H1 (cell line): ENCODE measurements at regions not wholly inside any gene's neighbourhood (a gene's known extent, or its start where the extent isn't known, plus 50 kb on each side); places are given as distances from the start of the nearest gene placed in this dataset.

Experiments used
- CTCF ChIA-PET: fragments of 300-600 bp; sonication (Branson Sonifier 250); formaldehyde crosslinking; loops from one replicate; lab custom pipeline; 2021; ENCODE audit not compliant: partially characterized antibody; lab: Charles Lee
- POLR2A ChIA-PET: fragments of 300-600 bp; sonication (Branson Sonifier 250); formaldehyde crosslinking; loops from one replicate; lab custom pipeline; 2021; ENCODE audit warnings: inconsistent platforms; ENCODE audit not compliant: partially characterized antibody; lab: Charles Lee
- DNase-seq, 2 experiments: peaks; one replicate each; pipeline versions ENCODE4 v3.0.0 to v3.0.0-alpha.2; 2010 to 2022; ENCODE audit warnings: low spot score in 2 of 2, low read depth in 1 of 2, mixed read lengths in 1 of 2
- FAIRE-seq: peaks from 2 replicates; lab custom pipeline; 2011; peaks lifted over from hg19 to GRCh38; lab: Jason Lieb, UNC
- H2AFZ ChIP-seq: 2 replicates; pipeline ENCODE4 v1.8.1; 2012; ENCODE audit warnings: low read length, inconsistent platforms
- H2AK5ac ChIP-seq: 2 replicates; pipeline ENCODE4 v1.6.1; 2013; ENCODE audit warnings: low read depth, low read length
- H2BK120ac ChIP-seq: replicated peaks from 2 replicates; pipeline ENCODE3; 2013; ENCODE audit warnings: low read depth, low read length, inconsistent platforms
- H2BK12ac ChIP-seq: 2 replicates; pipeline ENCODE4 v1.6.1; 2013; ENCODE audit warnings: low read depth, low read length
- H2BK15ac ChIP-seq: 2 replicates; pipeline ENCODE4 v1.6.1; 2013; ENCODE audit warnings: low read length
- H2BK20ac ChIP-seq: 2 replicates; pipeline ENCODE4 v1.6.1; 2013; ENCODE audit warnings: low read length
- H2BK5ac ChIP-seq: 2 replicates; pipeline ENCODE4 v1.6.1; 2013; ENCODE audit warnings: low read depth, low read length
- H3K14ac ChIP-seq: 2 replicates; pipeline ENCODE4 v1.6.1; 2013; ENCODE audit warnings: inconsistent platforms; ENCODE audit not compliant: insufficient read length
- H3K18ac ChIP-seq: 2 replicates; pipeline ENCODE4 v1.6.1; 2013; ENCODE audit warnings: low read length; ENCODE audit errors: extremely low read depth
- H3K23ac ChIP-seq: 2 replicates; pipeline ENCODE4 v1.6.1; 2013; ENCODE audit warnings: inconsistent platforms; ENCODE audit not compliant: insufficient read length
- H3K23me2 ChIP-seq: 2 replicates; pipeline ENCODE4 v1.6.1; 2013; ENCODE audit warnings: low read depth, low read length
- H3K27ac ChIP-seq: 2 replicates; pipeline ENCODE4 v1.6.1; 2011; ENCODE audit warnings: low read depth, low read length, inconsistent platforms
- H3K27me3 ChIP-seq, 4 experiments: replicated peaks in 1 of 4; 1 replicate in 1 of 4; 2 replicates in 3 of 4; pipeline versions ENCODE4 v1.6.1 to v1.8.1; 2011 to 2013; ENCODE audit warnings: low read length in 3 of 4, mild to moderate bottlenecking in 3 of 4, inconsistent platforms in 2 of 4, mixed read lengths in 2 of 4, moderate library complexity in 1 of 4; ENCODE audit not compliant: control insufficient read depth in 3 of 4, insufficient read depth in 3 of 4; ENCODE audit errors: extremely low read depth in 1 of 4
- H3K36me3 ChIP-seq, 4 experiments: 2 replicates each; pipeline versions ENCODE4 v1.6.1 to v1.8.1; 2011 to 2013; ENCODE audit warnings: mild to moderate bottlenecking in 4 of 4, low read length in 3 of 4, moderate library complexity in 2 of 4, control low read depth in 1 of 4, inconsistent platforms in 1 of 4; ENCODE audit not compliant: insufficient read depth in 4 of 4, control insufficient read depth in 2 of 4
- H3K4ac ChIP-seq: replicated peaks from 2 replicates; pipeline ENCODE3; 2013; ENCODE audit warnings: low read length, low read depth, mixed read lengths, inconsistent platforms; ENCODE audit not compliant: insufficient read length
- H3K4me1 ChIP-seq, 4 experiments: replicated peaks in 1 of 4; 1 replicate in 1 of 4; 2 replicates in 3 of 4; pipeline versions ENCODE4 v1.6.1 to v1.8.1; 2011 to 2013; ENCODE audit warnings: low read length in 3 of 4, inconsistent platforms in 2 of 4, mixed read lengths in 1 of 4; ENCODE audit not compliant: insufficient read depth in 4 of 4, control insufficient read depth in 3 of 4
- H3K4me2 ChIP-seq, 2 experiments: 2 replicates each; pipeline versions ENCODE4 v1.6.1 to v1.8.1; 2011 to 2013; ENCODE audit warnings: low read depth in 2 of 2, low read length in 2 of 2, control low read depth in 1 of 2, inconsistent platforms in 1 of 2, mild to moderate bottlenecking in 1 of 2; ENCODE audit not compliant: insufficient read depth in 1 of 2
- H3K4me3 ChIP-seq, 4 experiments: fragments of 200-600, 300-600 bp in 1 of 4; sonication (generic), shearing (Covaris generic), sonication (Bioruptor Twin) in 1 of 4; 2 replicates each; pipeline versions ENCODE4 v1.5.1 to v1.8.1; 2011 to 2016; ENCODE audit warnings: low read length in 4 of 4, low read depth in 3 of 4, control low read depth in 2 of 4, inconsistent platforms in 2 of 4, mild to moderate bottlenecking in 2 of 4, mixed read lengths in 1 of 4, moderate library complexity in 1 of 4; ENCODE audit not compliant: insufficient read depth in 2 of 4; ENCODE audit errors: extremely low read depth in 1 of 4
- H3K56ac ChIP-seq: replicated peaks from 2 replicates; pipeline ENCODE3; 2013; ENCODE audit warnings: low read depth, mild to moderate bottlenecking, mixed read lengths, low read length, inconsistent platforms; ENCODE audit not compliant: insufficient read length
- H3K79me1 ChIP-seq: 2 replicates; pipeline ENCODE4 v1.6.1; 2013; ENCODE audit warnings: low read depth, low read length, control low read depth
- H3K79me2 ChIP-seq, 2 experiments: 2 replicates each; pipeline versions ENCODE4 v1.6.1 to v1.8.1; 2012 to 2013; ENCODE audit warnings: low read length in 2 of 2, mild to moderate bottlenecking in 2 of 2, inconsistent platforms in 1 of 2; ENCODE audit not compliant: insufficient read depth in 2 of 2, control insufficient read depth in 1 of 2
- H3K9ac ChIP-seq, 4 experiments: replicated peaks in 1 of 4; 1 replicate in 1 of 4; 2 replicates in 3 of 4; pipeline versions ENCODE4 v1.6.1 to v1.8.1; 2011 to 2013; ENCODE audit warnings: low read depth in 3 of 4, low read length in 3 of 4, control low read depth in 2 of 4, mild to moderate bottlenecking in 2 of 4, moderate library complexity in 2 of 4, inconsistent platforms in 1 of 4; ENCODE audit errors: extremely low read depth in 1 of 4
- H3K9me3 ChIP-seq, 2 experiments: 2 replicates each; pipeline versions ENCODE4 v1.6.1 to v1.8.1; 2012 to 2013; ENCODE audit warnings: mild to moderate bottlenecking in 2 of 2, moderate library complexity in 2 of 2, control low read depth in 1 of 2, inconsistent platforms in 1 of 2, low read depth in 1 of 2, low read length in 1 of 2, mixed read lengths in 1 of 2; ENCODE audit not compliant: insufficient read depth in 2 of 2
- H4K20me1 ChIP-seq, 2 experiments: replicated peaks in 1 of 2; 2 replicates each; pipeline versions ENCODE3 to v1.8.1; 2011 to 2013; ENCODE audit warnings: inconsistent platforms in 2 of 2, low read length in 2 of 2, mild to moderate bottlenecking in 1 of 2; ENCODE audit not compliant: insufficient read depth in 2 of 2, control insufficient read depth in 1 of 2
- H4K5ac ChIP-seq: 2 replicates; pipeline ENCODE4 v1.6.1; 2013; ENCODE audit warnings: low read length, low read depth, mixed read lengths, inconsistent platforms; ENCODE audit not compliant: insufficient read length
- H4K8ac ChIP-seq: 2 replicates; pipeline ENCODE4 v1.8.0; 2013; ENCODE audit warnings: mild to moderate bottlenecking, moderate library complexity, low read length, inconsistent platforms; ENCODE audit not compliant: insufficient read depth; ENCODE audit errors: extremely low read depth
- H4K91ac ChIP-seq: replicated peaks from 2 replicates; pipeline ENCODE3; 2013; ENCODE audit warnings: low read length, mixed read lengths, inconsistent platforms; ENCODE audit not compliant: insufficient read length
- RBBP5 ChIP-seq: IDR thresholded peaks from 2 replicates; pipeline ENCODE4 v1.7.1; 2012; ENCODE audit warnings: low read depth, mild to moderate bottlenecking, inconsistent platforms, low read length, moderate library complexity, borderline replicate concordance
- TBP ChIP-seq: IDR thresholded peaks from 2 replicates; pipeline ENCODE4 v1.6.1; 2011; ENCODE audit warnings: low read depth, low read length, improper control_type of control experiment
- WGBS, 2 experiments: shearing (Covaris generic) in 1 of 2; methylation state at CpG; one replicate each; pipeline versions ENCODE4 v1.1.6 to v1.1.7; 2013 to 2015; ENCODE audit warnings: low lambda C conversion rate in 2 of 2, mixed read lengths in 2 of 2, inconsistent platforms in 1 of 2, low coverage in 1 of 2, missing lambda C conversion rate in 1 of 2; ENCODE audit not compliant: insufficient replicate concordance in 2 of 2, insufficient coverage in 1 of 2, insufficient read length in 1 of 2; ENCODE audit errors: extremely low coverage in 1 of 2, missing lambda C conversion rate in 1 of 2; 5-methylcytosine and 5-hydroxymethylcytosine counted together
- TF ChIP-seq, protein P1 (sequence below): IDR thresholded peaks from 2 replicates; pipeline ENCODE4 v1.6.1; 2011; ENCODE audit warnings: low read length, improper control_type of control experiment

DNA sequence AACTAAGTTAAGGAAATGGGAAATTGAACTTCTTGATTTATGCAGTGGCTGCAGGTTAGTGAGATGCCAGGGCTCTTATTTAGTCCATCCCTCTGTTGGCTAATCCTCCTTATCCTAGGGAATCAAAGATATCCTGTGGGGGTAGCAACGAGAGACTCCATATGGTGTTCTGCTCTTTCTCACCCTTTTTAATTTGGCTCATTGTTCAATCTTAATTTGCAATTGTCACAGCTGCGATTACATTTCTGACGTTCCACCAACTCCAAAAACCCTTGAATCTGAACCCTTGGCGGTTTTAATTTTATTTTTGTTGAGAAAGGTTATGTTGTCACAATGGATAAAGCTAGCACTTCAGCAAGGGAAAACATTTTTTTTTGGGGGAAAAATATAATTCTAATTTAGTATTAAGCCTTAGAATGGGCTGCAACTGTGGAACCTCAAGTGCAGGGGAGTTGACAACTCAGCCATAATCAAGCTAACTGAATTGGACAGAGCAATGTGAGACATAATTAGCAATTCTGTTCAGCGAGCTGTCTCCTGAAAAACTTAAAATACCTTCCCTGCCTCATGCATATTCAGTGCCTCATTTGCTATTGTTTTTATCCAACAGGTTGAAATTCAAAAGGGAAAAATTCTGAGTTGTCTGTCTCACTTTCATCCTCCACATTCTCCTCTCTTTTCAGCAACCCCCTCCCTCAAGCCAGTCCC is 91.3 kb downstream of the MAT2B start:
- H3K14ac ChIP-seq: no peak overlapping the region
- no peaks in the 10 kb centered on the region for H3K9me3 ChIP-seq
- no peaks in the 10 kb centered on the region for H3K4me1 ChIP-seq
- H3K23me2 ChIP-seq: no peaks in the 10 kb centered on the region
- TF ChIP-seq TBP (no peak), RBBP5 (no peak)
- TF ChIP-seq, protein P1, sequence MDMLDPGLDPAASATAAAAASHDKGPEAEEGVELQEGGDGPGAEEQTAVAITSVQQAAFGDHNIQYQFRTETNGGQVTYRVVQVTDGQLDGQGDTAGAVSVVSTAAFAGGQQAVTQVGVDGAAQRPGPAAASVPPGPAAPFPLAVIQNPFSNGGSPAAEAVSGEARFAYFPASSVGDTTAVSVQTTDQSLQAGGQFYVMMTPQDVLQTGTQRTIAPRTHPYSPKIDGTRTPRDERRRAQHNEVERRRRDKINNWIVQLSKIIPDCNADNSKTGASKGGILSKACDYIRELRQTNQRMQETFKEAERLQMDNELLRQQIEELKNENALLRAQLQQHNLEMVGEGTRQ: no peak
- no peak overlapping the region for H2AK5ac ChIP-seq
- no peak overlapping the region for H4K5ac ChIP-seq
- ChIA-PET CTCF (interaction anchor here (0.7 to 1.9 kb wide), 3 partner anchors 16 to 907 kb away, joined by 3 to 8 read pairs (median 3); no protein-coding TSS in a partner anchor), POLR2A (no interaction called here)
- H2BK12ac ChIP-seq: no peak overlapping the region
- H3K79me1 ChIP-seq: no peaks in the 10 kb centered on the region
- WGBS, 2 experiments: 85% methylated on average over 5 of the region's 5 CpGs; no CpG with 5 or more reads in 1 of the 2 experiments
- H3K9ac ChIP-seq: no peak overlapping the region
- no peak overlapping the region for H2BK5ac ChIP-seq
- H2BK20ac ChIP-seq: no peak overlapping the region
- H3K23ac ChIP-seq: no peak overlapping the region
- H3K36me3 ChIP-seq: no peaks in the 10 kb centered on the region
- H4K8ac ChIP-seq: no peak overlapping the region
- H2AFZ ChIP-seq: no peak overlapping the region
- H4K20me1 ChIP-seq: no peaks in the 10 kb centered on the region
- no peaks in the 10 kb centered on the region for H3K27me3 ChIP-seq
- H3K18ac ChIP-seq: no peak overlapping the region
- no peak overlapping the region for H3K4ac ChIP-seq
- no peak overlapping the region for H3K4me3 ChIP-seq
- FAIRE-seq: no peak
- no peak for DNase-seq
- no peak overlapping the region for H3K27ac ChIP-seq
- H3K56ac ChIP-seq: no peak overlapping the region
- H3K4me2 ChIP-seq: no peak overlapping the region
- H4K91ac ChIP-seq: no peak overlapping the region
- H2BK15ac ChIP-seq: no peak overlapping the region
- no peak overlapping the region for H2BK120ac ChIP-seq
- H3K79me2 ChIP-seq: no peaks in the 10 kb centered on the region
